AG04450 (cell line): ENCODE measurements at regions not wholly inside any gene's neighbourhood (a gene's known extent, or its start where the extent isn't known, plus 50 kb on each side); places are given as distances from the start of the nearest gene placed in this dataset.

Experiments
- CTCF ChIA-PET: fragments of 300-600, 350-600 bp; formaldehyde crosslinking; extraction: SDS; loops from one replicate; lab custom pipeline; 2022; ENCODE audit warnings: antibody characterized with exemption, inconsistent platforms; lab: Charles Lee
- POLR2A ChIA-PET: fragments of 350-600 bp; formaldehyde crosslinking; extraction: SDS; loops from one replicate; lab custom pipeline; 2021; ENCODE audit warnings: antibody characterized with exemption, inconsistent platforms; lab: Yijun Ruan, JAX
- DNase-seq: peaks from one replicate; pipeline ENCODE4 v3.0.0-alpha.2; 2011; ENCODE audit warnings: low read depth, low spot score
- H3K27ac ChIP-seq: one replicate; pipeline ENCODE4 v1.5.1; 2012; ENCODE audit warnings: low read depth, low read length, control low read depth
- H3K27me3 ChIP-seq: one replicate; pipeline ENCODE4 v1.6.0; 2012; ENCODE audit warnings: low read length; ENCODE audit not compliant: control insufficient read depth, insufficient read depth
- H3K4me3 ChIP-seq: 2 replicates; pipeline ENCODE4 v1.5.1; 2011; ENCODE audit warnings: mild to moderate bottlenecking, low read depth, low read length, control low read depth
- H3K9me3 ChIP-seq: 2 replicates; pipeline ENCODE4 v1.5.1; 2012; ENCODE audit warnings: low read length; ENCODE audit not compliant: control insufficient read depth, insufficient read depth
- CTCF ChIP-seq: IDR thresholded peaks from 2 replicates; pipeline ENCODE4 v1.5.1; 2011; ENCODE audit warnings: low read depth, low read length, control low read depth, inconsistent platforms

DNA sequence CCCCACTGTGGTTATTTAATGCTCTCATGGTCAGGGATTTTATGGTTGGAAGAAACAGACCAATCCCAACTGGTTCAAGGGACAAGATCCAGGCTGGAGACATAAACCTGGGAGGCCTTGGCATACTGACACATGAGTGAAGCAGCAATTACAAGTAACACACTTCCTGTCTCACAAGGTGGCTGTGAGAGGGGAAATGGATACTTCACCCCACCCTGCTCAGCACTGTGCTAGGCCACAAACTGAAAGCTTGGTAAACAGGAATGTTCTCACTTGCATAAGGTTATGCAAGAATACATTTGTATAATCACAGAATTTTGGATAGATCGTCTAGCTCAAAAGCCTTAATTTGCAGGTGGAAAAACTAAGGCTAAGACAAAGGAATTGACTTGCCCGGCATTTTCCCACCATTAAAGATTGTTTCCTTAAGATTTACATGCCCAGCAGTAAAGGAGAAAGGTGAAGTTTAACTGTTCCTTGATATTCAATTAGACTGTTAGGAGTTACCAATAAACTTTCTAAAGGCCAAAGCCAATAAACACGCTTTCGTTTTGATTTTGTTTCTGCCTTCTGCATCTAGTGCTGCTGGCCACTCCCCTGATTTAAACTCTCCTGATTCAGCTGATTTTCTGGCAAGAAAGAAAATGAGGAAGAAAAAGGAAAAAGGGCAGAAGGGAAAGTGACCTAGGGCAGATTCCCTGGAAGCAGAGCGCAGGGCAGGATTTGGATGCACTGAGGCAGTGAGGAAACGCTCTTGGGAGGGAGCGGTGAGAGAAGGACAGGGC lies 215.6 kb upstream of the CDH5 start:
- no peak overlapping the region for H3K4me3 ChIP-seq
- TF ChIP-seq CTCF = no peak
- no peaks in the 10 kb centered on the region for H3K27me3 ChIP-seq
- peak overlapping the region; percentile 39 for H3K27ac ChIP-seq
- POLR2A ChIA-PET = no interaction called here
- CTCF ChIA-PET = interaction anchor here (0.6 to 1.4 kb wide), 2 partner anchors 9 to 204 kb away, joined by 3 read pairs; no protein-coding TSS in a partner anchor
- no peaks in the 10 kb centered on the region for H3K9me3 ChIP-seq
- DNase-seq = no peak

DNA sequence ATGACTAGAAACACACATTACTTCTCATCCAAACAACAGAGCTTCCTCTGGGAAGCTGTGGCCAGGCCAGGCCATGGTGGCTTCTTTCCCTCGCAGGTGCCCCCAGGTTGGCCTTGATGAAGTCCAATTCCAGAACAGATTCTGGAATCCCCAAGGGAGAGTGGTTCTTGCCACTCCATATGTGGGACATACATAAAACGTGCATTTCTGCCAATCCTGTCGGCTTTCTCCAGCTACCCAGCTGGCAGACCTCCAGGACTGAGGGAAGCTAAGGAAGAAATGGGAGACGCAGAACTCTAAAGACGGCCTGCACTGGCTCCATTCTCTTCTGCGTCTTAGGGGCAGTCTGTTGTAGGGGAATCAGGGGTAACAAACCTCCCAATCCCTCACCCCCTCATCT lies 219.2 kb upstream of the CDH5 start:
- H3K9me3 ChIP-seq = no peaks in the 10 kb centered on the region; the same call in 1 of the 2 replicates
- no peak overlapping the region for H3K27ac ChIP-seq
- H3K4me3 ChIP-seq = no peak overlapping the region
- DNase-seq = no peak
- H3K27me3 ChIP-seq = no peaks in the 10 kb centered on the region
- TF ChIP-seq CTCF = no peak
- ChIA-PET POLR2A (interaction anchor here (0.6 to 1.0 kb wide), 2 partner anchors 14 to 119 kb away, joined by 3 to 4 read pairs; no protein-coding TSS in a partner anchor), CTCF (interaction anchor here (0.9 kb wide), 1 partner anchor 17 kb away, joined by 3 read pairs; no protein-coding TSS in a partner anchor)

DNA sequence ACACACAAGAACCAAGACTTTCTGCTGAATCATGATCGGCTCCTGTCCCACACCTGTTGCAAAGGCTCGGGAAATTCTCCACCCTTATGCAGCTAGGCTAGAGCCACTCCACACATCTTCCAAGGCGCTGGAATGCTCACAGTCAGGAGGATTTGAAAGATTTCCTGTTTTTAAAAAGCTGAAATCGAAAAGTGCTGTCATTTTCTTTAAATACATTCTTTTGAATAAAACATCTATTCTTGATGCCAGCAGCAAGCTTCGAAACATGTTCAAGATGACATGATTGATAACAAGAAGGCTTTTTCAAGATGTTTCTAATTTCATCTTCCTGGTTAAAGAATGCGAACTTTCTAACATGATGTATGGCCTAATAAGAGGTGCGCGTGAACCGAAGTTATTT lies 219.7 kb upstream of the CDH5 start:
- H3K9me3 ChIP-seq = no peaks in the 10 kb centered on the region; the same call in 1 of the 2 replicates
- no peaks in the 10 kb centered on the region for H3K27me3 ChIP-seq
- H3K4me3 ChIP-seq = no peak overlapping the region
- ChIA-PET CTCF (interaction anchor here (0.9 kb wide), 1 partner anchor 16 kb away, joined by 3 read pairs; no protein-coding TSS in a partner anchor), POLR2A (interaction anchor here (0.6 to 1.0 kb wide), 2 partner anchors 12 to 13 kb away, joined by 3 read pairs; no protein-coding TSS in a partner anchor)
- DNase-seq = no peak
- no peak overlapping the region for H3K27ac ChIP-seq
- no peak for TF ChIP-seq CTCF

DNA sequence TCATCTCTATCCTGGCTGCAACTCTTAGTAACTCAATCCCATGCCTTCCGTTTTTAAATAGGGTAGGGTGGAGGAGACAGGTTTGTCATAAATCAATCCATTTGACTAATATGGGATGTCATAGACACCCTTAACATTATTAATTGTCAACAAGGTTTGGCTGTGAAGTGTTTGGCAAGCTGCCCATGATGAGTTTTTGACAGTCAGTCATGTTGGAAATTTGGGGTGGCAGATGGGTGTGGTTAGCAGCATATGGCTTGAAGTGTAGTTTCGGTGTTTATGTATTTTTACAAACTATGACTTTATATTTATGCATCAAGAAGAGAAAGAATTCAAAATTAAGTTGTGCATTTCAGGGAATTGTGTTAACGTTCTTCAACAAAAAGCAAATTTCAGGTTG lies 221.8 kb upstream of the CDH5 start:
- no peak for DNase-seq
- TF ChIP-seq CTCF = no peak
- H3K27ac ChIP-seq = no peak overlapping the region
- H3K27me3 ChIP-seq = no peaks in the 10 kb centered on the region
- ChIA-PET CTCF (no interaction called here), POLR2A (no interaction called here)
- no peak overlapping the region for H3K4me3 ChIP-seq
- H3K9me3 ChIP-seq = no peaks in the 10 kb centered on the region; the same call in 1 of the 2 replicates

GRCh38 chr16:66143415-66143814 lies 223.1 kb upstream of the CDH5 start:
- ChIA-PET POLR2A (interaction anchor here (0.6 kb wide), 1 partner anchor 9 kb away, joined by 3 read pairs; no protein-coding TSS in a partner anchor), CTCF (interaction anchor here (1.2 kb wide), 1 partner anchor 10 kb away, joined by 3 read pairs; no protein-coding TSS in a partner anchor)
- TF ChIP-seq CTCF = no peak
- Histone ChIP-seq H3K27ac (no peak overlapping the region), H3K4me3 (no peak overlapping the region), H3K27me3 (no peaks in the 10 kb centered on the region), H3K9me3 (no peaks in the 10 kb centered on the region; the same call in 1 of the 2 replicates)
- DNase-seq = no peak
